Posterior vena cava (tissue), 2 donors: ENCODE measurements at regions not wholly inside any gene's neighbourhood (a gene's known extent, or its start where the extent isn't known, plus 50 kb on each side); places are given as distances from the start of the nearest gene placed in this dataset.

Experiments
- DNase-seq: peaks from one replicate; pipeline ENCODE4 v3.0.0-alpha.2; 2020; ENCODE audit warnings: low spot score
- intact Hi-C, 2 donors: fragments of 100-400 bp; cut with DNase I; formaldehyde crosslinking; loops; one replicate each; pipeline versions ENCODE4 v1.14.1 to v1.14.2; 2022 to 2023
- donor health status: DM: yes; HTN: yes; CAD: no.
- donor health status: DM: yes; HTN: yes; CAD: no.

DNA sequence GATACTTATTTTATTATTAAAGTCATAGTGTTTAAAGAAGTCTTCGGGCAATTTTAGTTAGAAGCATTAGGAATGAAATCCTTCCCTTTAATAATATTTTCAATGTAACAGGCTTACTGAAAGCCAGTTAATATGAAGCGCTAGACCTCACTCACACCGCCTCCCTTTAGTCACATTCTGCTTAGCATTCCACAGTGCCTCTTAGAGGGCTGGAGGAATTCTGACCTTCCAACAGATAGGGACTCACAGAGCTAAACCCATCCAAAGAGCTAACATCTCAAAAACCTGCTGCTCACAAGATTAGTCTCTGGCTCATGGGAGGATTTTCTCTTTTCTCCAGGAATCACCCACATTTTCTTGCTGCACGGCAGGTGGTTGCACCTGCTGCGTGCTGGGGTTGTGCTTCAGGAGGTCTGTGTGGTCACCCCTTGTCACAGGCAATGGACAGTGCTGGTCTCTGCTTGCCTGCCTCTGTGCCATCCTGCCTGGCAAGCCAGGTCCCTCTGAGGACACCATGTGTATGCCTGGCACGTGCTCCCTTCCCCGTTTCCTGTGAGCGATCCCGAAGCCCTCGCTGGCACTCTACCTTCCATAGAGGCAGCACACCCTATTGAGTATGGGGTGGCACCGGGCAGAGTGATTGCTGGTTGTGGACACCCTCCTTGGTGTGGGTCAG, 91.8 kb downstream of the KLF6 start:
- DNase-seq: no peak
- intact Hi-C loops: no loop called here

GRCh38 chr10:3692387-3692999, 92.5 kb downstream of the KLF6 start:
- intact Hi-C loops: no loop called here
- DNase-seq: no peak

GRCh38 chr10:3691482-3691881, 93.5 kb downstream of the KLF6 start:
- no peak for DNase-seq
- intact Hi-C loops: no loop called here

DNA sequence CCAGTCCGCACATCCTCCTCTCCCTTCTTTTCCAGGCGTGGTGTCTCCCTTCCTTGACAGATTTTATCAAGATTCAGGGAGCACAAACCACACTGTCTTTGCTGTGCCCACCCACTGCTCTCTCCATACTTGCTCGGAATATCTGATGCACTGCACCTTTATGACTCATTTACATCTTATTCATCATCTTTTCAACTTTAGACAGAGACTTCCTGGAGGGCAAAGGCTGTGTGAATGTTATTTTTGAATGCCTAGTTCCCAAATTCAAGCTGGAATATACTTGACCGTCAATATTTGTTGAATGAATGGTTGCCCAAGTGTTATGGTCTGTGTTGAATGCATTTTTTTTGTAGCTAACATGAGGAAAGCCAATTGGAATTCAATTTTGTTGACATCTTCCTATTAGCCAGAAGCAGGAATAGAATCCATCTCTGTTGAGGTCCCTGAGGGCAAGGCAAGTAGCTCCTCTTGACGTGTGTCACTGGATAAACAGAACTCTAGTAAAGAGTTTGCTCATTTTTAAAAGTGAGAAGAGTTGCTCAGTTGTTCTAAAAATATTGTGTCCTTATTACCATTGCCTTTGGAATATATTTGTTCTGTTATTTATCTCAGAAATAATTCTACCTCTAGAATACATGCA, 95.0 kb downstream of the KLF6 start:
- intact Hi-C loops: no loop called here
- no peak for DNase-seq

- intact Hi-C loops: no loop called here
- DNase-seq: no peak
These were observed 97.4 kb downstream of the KLF6 start for GRCh38 chr10:3687510-3688081.

GRCh38 chr10:3685384-3685783, 99.6 kb downstream of the KLF6 start:
- intact Hi-C loops: no loop called here
- DNase-seq: no peak

DNA sequence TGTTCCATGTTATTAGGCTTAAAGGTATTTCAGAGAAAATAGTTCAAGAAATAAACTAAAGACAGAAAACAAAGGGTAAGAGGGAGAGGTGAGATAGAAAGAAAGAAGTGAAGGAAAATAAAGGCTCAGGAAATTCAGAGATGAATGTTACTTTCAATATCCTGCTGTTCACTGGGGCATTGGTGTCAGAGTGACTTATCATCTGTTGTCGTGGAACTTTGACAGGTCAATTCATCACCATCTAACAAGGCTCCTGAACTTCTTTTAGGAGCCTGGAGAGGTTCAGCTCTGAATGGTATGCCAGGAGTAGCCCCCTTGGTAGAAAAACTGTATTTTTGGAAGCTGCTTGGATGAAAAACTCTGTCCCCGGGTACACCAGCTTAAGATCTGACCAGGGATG, 100.1 kb downstream of the KLF6 start:
- DNase-seq: no peak
- intact Hi-C loops: no loop called here

DNA sequence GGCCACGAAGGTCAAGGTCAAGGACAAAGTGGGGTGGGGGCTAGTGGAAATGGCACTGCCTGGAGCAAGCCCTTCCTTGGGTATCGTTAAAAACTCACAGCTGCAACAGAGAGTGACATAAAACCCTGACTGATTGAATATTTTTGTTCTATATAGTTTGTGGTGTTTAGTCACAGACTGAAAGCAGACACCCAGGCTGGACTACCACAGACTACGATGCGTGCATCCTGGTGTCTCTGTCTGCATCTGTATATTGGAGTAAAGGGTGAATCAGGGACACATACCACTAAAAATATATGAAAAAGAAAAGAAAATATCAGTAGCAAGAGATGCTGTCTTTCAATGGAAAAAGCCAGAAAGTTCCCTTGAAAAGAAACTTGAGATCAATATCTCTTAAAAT, 101.4 kb downstream of the KLF6 start:
- DNase-seq: no peak
- intact Hi-C loops: no loop called here

- DNase-seq: no peak
- intact Hi-C loops: no loop called here
These were observed 102.3 kb downstream of the KLF6 start for GRCh38 chr10:3682745-3683144.

- DNase-seq: no peak
- intact Hi-C loops: no loop called here
These were observed 103.1 kb downstream of the KLF6 start for GRCh38 chr10:3681642-3682554.

GRCh38 chr10:3679950-3680629, 104.9 kb downstream of the KLF6 start:
- DNase-seq: no peak
- intact Hi-C loops: no loop called here

- DNase-seq: no peak
- intact Hi-C loops: no loop called here
These were observed 106.3 kb downstream of the KLF6 start for GRCh38 chr10:3678629-3679227.

GRCh38 chr10:3676564-3676963, 108.4 kb downstream of the KLF6 start:
- DNase-seq: no peak
- intact Hi-C loops: no loop called here

DNA sequence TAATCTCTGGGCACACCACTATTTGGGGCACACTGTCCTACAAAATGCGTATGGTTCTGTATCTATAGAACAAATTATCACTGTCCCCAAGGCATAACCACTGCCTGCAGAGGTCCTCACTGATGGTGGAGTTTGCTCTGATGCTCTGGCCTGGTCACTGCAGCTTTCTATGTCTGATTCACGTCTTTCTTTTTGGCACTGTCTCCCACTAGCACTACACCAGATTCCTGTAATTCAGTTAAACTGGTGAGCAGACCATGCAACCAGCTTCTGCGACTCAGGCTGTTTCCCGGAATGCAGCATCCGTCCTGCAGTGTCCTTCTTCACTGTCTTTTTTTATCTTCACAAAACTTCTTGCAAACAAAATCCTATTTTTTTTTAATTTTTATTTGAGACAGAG, 112.8 kb downstream of the KLF6 start:
- intact Hi-C loops: no loop called here
- DNase-seq: no peak

DNA sequence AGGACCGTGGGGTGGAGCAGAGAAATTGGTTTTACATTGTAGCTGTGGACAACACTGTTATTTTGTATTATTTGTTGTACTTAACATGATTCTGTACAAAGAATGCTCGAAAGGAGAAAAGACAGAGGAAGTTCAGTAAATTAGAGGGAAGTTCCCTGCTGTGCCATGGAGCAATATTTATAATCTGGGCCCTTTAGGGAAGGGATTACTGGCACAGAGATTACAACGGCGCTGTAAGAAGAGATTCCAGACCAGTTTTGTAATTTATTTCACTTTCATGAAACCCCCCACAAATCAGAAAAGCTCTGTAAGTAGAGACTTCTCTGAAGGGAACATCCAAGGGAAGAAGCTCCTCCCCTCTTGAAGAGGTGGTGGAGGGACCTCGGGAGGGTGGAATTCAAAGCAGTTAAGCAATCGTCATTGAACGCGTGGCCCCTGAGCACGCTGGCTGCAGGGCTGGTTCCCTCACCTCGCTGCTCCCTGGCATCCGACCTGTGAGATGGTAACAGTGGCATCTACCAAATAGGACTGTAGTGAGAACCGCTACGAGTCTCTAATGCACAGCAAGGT, 113.5 kb downstream of the KLF6 start:
- intact Hi-C loops: no loop called here
- no peak for DNase-seq

DNA sequence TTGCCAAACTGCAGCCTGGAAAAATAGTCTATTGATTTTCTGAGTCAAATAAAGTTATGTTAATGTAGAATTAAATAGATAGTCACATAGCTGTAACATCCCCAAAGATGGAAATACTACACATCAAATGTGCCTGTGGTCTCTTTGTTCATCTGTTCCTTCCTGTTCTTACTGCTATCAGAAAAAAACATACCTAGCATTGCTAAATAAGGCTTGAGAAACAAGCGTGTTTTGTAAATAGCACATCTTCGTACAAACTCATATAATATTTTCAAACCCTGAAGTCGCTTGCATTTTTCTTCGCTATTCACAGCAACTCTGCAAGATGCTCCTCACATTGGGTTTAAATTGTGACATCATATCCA, 116.1 kb downstream of the KLF6 start:
- DNase-seq: no peak
- intact Hi-C loops: loop anchor here in 1 of 2 donors (5.0 kb wide), 1 partner anchor 477 kb away; no protein-coding TSS in a partner anchor

- DNase-seq: peak; percentile 89
- intact Hi-C loops: loop anchor here in 1 of 2 donors (5.0 kb wide), 1 partner anchor 476 kb away; no protein-coding TSS in a partner anchor
These were observed 116.6 kb downstream of the KLF6 start for GRCh38 chr10:3668276-3668965.
